HG03342 (cell line): ENCODE measurements at regions not wholly inside any gene's neighbourhood (a gene's known extent, or its start where the extent isn't known, plus 50 kb on each side); places are given as distances from the start of the nearest gene placed in this dataset.
"Not testable (repeated sequence)": the region's sequence is repeated elsewhere in the genome, so short reads cannot be mapped to it uniquely, and the experiment has no call there.

ENCODE experiments used
- ATAC-seq: cut with Tn5 transposase; IDR thresholded peaks from one replicate; pipeline ENCODE4 v1.9.1; 2021; ENCODE audit warnings: mild to moderate bottlenecking, moderate library complexity; ENCODE audit not compliant: unreplicated experiment

DNA sequence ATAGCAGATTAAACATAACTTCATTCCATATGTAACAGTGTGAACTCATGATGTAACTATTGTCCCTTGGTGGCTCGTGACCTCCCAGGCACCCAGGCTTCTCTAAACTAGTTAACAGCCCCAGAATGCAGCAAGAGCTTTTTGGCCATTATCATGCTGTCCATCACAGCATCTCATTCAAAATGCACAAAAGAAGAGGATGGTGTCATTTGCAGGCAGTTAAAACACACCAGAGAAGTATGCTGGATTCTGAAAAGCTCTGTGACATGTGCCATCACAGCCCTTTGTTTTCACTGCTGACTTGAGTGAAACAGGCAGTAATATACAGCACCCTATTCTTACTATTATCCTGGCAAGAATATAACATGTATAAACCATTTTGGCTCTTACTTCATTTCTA, 117.6 kb upstream of the CHMP2B start:
- ATAC-seq, result no peak

DNA sequence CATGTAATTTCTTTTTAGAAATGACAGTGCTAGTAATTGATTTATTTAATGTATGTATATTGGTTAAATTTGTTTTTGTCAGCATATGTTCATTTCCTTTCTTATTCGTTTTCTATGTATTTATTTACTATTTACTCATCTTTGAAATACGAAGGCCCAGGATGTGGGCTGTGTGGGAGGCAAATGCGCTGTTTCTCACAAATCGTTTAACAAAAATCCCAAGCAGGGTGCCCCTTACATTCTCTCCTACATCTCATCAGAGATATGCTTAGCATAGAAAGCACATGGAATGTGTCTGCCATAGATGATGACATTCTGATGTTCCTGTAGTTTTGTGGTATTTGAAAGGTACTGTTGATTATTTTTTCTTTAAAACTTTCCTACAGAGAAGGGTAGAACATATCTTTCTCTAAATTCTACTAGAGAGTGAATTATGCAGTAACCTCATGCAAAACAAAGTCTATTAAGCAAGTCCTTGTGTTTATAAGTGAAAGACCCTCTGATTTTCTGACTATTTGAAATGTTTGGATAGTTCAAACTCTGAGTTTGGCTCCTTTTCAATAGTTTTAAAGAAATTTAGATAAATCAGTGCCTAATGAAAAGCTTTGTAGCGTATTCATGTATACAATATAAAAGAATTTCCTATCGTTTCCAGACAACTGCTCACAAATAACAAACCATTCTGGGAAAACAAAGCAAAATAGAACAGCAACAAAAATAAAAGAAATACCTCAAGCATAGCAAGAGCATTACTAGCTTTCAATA, 111.1 kb upstream of the VGLL3 start:
- ATAC-seq, result no peak

DNA sequence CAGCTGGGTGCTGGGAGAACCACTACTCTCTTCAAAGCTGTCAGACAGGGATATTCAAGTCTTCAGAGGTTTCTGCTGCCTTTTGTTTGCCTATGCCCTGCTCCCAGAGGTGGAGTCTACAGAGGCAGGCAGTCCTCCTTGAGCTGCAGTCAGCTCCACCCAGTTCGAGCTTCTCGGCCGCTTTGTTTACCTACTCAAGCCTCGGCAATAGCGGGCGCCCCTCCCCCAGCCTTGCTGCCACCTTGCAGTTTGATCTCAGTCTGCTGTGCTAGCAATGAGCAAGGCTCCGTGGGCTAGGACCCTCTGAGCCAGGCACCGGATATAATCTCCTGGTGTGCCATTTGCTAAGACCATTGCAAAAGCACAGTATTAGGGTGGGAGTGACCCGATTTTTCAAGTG, 106.8 kb upstream of the VGLL3 start:
- not testable (repeated sequence) for ATAC-seq

DNA sequence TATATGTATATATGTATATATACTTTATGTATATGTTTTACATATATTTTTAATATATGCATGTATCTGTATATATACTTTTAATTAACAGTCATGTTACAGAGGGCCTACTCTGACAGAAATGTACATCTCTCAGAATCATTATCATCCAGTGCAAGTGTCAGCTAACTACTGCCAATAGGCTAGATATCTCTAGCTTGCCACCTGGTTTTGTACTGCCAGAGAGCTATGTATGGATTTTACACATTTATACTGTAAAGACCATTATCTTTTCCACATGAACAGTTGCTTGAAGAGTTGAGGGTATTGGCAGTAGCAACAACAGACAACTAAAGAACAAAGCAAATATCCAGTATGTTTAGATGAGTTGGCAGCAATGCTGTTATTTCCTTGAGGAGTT, 99.7 kb upstream of the VGLL3 start:
- ATAC-seq, result no peak

DNA sequence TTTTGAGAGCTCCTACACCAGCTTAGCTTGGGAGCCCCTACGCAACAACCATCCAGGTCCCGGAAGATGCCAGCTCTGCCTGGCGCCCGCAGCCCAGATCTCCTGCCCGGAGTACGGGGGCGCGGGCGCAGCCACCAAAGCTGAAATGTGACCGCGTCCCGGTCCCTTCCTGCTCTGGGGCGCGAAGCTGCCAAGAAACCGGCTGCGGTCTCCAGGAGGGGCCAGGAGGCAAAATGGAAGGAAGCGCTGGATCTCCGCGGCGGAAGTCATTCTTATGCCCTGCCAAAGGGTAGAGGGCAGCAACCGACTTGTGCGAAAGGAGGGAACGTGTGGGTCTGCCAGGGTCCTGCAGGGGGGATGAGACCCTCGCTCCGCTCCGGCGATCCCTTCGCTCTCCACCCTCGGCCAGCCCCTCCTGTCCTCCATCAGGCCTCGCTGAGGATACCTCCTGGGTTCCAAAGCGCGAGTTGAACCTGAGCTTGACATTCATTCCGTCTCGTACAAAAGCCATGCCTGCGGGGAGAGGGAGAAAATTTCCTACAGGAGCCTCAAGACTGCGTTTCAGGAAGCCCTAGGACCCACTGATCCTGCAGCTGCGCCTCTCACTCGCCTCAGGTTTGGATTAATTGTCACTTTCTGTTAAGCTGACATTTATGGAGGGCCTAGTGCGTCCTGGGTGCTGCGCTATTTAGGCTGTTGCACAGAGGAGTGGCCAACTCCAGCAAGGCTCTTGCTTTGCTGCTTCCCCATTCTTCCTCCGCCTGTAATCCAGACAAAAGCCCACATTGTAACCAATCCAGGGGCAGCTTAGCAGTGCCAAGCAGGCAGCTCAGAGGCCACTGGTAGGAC, 98.3 kb upstream of the VGLL3 start:
- ATAC-seq, result peak; percentile 66

GRCh38 chr3:87088430-87088992, 97.6 kb upstream of the VGLL3 start:
- peak; percentile 29 for ATAC-seq

DNA sequence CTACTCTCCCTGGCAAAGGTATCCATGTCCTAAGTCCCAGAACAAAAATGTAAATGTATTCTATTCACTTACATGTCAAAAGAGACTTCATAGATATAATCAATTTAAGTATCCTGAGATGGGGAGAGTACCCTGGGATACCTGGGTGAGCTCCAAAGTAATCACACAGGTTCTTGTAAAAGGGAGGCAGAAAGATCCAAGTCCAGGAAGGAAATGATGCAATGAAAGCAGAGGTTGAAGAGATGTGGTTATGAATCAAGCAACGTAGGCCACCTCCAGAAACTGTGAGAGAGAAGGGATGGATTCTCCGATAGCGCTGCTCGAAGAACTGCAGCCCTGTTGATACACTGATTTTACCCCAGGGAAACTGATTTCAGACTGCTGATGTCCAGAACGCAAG, 93.9 kb upstream of the VGLL3 start:
- no peak for ATAC-seq

- peak; percentile 70 for ATAC-seq
These were observed 92.0 kb upstream of the VGLL3 start for GRCh38 chr3:87082796-87083440.

GRCh38 chr3:87077355-87077754, 86.4 kb upstream of the VGLL3 start:
- no peak for ATAC-seq

- ATAC-seq, result no peak
These were observed 86.0 kb upstream of the VGLL3 start for GRCh38 chr3:87076946-87077345.

GRCh38 chr3:87073496-87074145, 82.7 kb upstream of the VGLL3 start:
- ATAC-seq, result no peak

DNA sequence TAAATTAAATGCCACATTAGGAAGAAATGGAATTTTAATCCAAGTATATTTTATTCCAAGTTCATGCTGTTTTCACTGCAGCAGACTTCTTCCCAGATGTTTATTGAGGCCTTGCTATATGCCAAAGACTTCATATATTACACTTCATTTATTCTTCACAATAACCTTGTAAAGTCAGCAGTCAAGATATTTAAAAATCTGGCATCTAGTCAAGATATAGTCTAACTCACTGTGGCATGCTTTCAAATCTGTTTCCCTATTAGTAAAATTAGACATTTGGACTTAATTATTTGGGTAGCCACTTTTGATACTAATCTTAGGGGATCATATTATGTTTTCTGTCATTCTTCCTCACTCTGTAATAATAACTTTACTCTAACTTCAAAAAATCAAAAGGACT, 81.5 kb upstream of the VGLL3 start:
- ATAC-seq, result no peak

GRCh38 chr3:87069971-87070370, 79.0 kb upstream of the VGLL3 start:
- ATAC-seq, result no peak

DNA sequence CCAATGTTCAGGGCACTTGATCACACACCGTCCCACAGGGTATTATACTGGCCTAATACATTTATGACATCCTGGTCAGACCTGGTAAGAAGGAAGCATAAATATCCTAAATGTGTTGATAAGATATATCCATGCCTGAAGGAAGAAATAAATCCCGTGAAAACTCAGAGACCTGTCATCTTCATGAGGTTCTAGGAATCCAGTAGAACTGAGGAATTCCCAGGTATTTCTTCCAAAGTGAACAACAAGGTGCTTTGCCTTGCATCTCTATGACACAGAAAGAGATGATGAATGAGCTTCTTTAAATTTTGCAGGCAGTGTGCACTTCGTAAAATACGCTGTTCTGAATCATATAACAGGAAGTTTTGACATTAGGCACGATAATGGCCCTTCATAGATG, 78.1 kb upstream of the VGLL3 start:
- no peak for ATAC-seq

GRCh38 chr3:87062685-87063084, 71.7 kb upstream of the VGLL3 start:
- no peak for ATAC-seq

- ATAC-seq, result no peak
These were observed 66.5 kb upstream of the VGLL3 start for GRCh38 chr3:87057474-87057873.

- no peak for ATAC-seq
These were observed 62.6 kb upstream of the VGLL3 start for GRCh38 chr3:87053553-87053952.

GRCh38 chr3:87052499-87053260, 61.7 kb upstream of the VGLL3 start:
- no peak for ATAC-seq

GRCh38 chr3:87047852-87048251, 56.9 kb upstream of the VGLL3 start:
- ATAC-seq, result no peak

- no peak for ATAC-seq
These were observed 55.3 kb upstream of the VGLL3 start for GRCh38 chr3:87046241-87046640.
